ENCODE measurements at regions not wholly inside any gene's neighbourhood (a gene's known extent, or its start where the extent isn't known, plus 50 kb on each side); places are given as distances from the start of the nearest gene placed in this dataset.
"Not testable (repeated sequence)": the region's sequence is repeated elsewhere in the genome, so short reads cannot be mapped to it uniquely, and the experiment has no call there.

GRCh38 chr15:35697549-35698299 lies 151.8 kb upstream of the DPH6 start:
- no peak for DNase-seq

- no peak for DNase-seq
Measured at GRCh38 chr15:35698331-35698730, 152.4 kb upstream of the DPH6 start.

- DNase-seq = no peak
Measured at GRCh38 chr15:35698966-35699575, 153.1 kb upstream of the DPH6 start.

GRCh38 chr15:35700091-35700593 lies 154.2 kb upstream of the DPH6 start:
- not testable (repeated sequence) for DNase-seq

GRCh38 chr15:35701402-35702046 lies 155.6 kb upstream of the DPH6 start:
- DNase-seq = no peak

DNA sequence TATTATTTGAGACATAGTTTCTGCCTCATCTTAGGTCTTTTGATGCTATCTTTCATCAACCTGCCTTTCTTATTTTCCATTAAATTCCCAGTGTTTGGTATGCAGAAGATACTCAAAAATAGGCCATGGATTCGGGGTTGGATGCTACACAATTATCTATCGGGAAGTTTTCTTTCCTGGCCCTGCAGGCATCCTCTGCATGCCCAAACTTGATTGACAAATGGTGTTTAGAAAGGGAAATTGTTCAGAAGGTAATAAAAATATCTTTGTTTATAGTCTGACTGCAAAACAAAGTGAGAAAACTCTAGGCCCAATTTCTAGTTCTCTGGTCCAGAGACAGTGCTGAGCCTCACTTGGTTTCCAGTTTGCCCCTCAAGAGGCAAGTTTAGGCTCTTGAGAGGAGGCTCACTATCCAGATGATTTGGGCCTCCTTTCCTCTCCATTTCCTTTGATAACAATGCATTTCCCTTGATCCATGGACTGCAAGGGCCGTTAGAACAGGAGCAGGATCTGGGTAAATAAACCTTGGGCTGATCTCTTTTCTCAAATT lies 157.1 kb upstream of the DPH6 start:
- DNase-seq = no peak

DNA sequence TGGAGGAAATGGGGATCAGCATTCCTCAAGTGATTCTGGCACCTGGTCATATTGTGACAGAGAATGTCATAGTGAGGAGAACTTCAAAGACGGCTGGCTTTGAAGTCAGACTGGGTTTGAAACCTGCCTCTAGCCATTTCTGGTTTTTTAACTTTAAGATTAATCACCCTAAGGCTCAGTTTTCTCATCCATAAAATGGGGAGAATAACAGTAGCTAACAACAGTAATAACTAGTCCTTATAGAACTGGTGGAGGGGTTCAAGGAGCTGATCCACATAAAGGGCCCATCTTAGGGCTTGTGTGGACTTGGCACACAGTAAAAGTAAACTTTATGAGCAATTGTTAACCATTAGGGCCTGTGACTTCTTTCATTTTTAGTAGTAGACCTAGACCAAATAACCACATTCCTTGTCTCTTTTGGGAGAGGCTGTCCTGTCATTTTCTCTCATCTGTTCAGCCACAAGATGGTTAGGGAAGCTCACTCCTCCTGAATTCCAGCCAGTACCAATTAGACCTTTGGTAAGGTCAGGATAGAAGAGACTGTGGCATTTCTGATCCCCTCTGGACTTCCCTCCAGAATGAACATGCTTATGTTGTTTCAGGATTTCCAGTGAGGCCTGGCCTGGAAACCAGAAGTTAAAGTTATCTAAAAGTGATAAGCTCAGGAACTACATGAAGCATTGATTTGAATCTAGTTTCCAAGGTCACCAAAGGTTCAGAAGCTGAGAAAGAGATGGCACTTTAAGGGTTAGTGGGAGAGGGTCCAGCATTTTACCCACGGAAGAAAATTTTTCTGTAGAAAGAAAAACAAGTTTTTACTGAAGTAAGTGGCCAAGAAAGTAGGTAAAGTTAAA lies 159.3 kb upstream of the DPH6 start:
- no peak for DNase-seq

DNA sequence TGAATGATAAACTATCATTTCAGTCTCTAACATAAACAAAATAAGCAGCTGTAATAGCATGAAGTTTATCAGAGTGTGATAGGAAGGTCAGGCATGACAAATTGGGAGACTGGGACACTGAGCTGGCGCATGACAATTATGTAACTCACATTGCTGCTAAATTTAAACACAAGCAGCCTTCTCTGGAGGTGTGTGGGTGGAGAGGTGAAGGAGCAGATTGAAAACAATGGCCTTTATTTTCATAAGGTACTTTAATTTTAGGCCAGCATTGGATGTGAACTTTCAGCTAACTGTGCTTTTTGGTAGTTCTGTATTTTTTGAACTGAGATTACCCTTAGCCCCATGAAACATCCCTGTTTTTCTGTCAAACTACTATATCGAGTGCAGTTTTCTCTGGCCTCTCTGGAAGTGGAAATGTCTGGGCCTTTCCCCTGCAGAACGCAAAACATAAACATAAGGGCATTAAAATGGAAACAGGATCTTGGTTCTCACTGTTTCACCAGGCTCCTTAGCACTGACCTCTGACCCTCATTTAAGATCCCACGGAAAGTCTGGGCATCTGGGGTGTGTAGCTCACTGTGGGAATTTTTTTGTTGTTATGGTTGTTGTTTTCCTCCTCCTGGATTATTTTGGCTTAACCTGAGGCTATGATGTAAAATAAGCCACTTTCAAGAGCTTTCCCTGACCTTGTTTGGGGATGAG lies 160.1 kb upstream of the DPH6 start:
- no peak for DNase-seq

- no peak for DNase-seq
Measured at GRCh38 chr15:35712956-35713355, 167.0 kb upstream of the DPH6 start.

GRCh38 chr15:35713733-35714132 lies 167.8 kb upstream of the DPH6 start:
- DNase-seq = no peak

- no peak for DNase-seq
Measured at GRCh38 chr15:35717721-35718120, 171.8 kb upstream of the DPH6 start.

DNA sequence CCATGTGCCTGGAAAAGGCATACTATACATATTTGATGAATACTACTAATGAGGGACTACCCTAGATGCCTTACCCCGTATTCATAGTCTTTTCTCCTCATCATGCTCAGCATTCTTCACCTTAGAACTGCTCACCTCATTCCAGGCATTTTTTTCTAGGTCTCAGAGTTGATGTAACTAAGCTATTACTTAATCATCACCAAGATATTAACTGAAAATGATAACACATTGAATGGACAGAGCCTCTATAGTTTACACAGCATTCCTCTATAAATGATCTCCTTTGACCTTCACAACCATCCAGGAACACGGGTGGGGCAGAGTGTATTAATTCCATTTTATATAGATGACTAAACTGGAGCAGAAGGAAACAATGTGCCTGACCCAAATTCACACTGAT lies 174.1 kb upstream of the DPH6 start:
- no peak for DNase-seq

GRCh38 chr15:35720984-35721383 lies 175.0 kb upstream of the DPH6 start:
- DNase-seq = no peak

GRCh38 chr15:35721751-35722150 lies 175.8 kb upstream of the DPH6 start:
- DNase-seq = no peak

DNA sequence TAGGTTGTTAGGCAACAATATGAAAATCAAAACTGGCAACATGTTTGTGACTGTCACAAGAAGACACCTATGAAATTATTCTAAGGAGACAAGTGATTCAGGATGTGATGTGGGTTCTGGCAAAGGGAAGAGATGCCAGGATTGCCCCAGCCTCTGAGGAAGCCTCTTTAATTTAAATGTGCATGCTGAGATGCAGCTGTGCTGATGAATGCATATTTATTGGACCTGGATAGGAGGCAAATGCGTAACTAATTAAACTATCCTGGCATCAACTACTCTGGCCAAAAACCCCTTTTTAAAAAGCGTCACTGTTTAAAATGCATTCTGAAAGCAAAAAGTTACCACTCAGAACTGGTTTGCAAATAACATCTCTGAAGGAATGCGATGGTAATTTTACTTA lies 176.5 kb upstream of the DPH6 start:
- no peak for DNase-seq

GRCh38 chr15:35723120-35723847 lies 177.3 kb upstream of the DPH6 start:
- DNase-seq = no peak

DNA sequence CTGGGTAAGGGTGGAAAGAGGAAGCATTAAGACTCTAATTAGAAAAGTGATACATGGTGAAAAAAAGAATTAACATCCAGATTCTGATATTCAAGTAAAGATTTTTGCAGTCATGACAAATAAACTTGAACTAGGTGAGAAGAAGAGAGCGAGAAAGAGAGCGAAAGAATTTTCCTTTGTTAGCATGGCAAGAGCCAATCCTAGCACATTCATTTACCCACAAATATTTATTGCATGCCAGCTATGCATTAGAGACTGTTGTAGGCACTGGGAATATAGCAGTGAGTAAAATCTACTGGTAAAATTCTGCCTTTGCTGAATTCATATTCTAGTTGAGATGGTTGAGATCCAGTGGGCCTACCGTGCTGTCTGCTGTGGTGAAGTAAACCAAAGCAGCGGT lies 177.9 kb upstream of the DPH6 start:
- DNase-seq = no peak

GRCh38 chr15:35724626-35725025 lies 178.7 kb upstream of the DPH6 start:
- DNase-seq = no peak

- no peak for DNase-seq
Measured at GRCh38 chr15:35725353-35725752, 179.4 kb upstream of the DPH6 start.

GRCh38 chr15:35727627-35728026 lies 181.7 kb upstream of the DPH6 start:
- DNase-seq = no peak

DNA sequence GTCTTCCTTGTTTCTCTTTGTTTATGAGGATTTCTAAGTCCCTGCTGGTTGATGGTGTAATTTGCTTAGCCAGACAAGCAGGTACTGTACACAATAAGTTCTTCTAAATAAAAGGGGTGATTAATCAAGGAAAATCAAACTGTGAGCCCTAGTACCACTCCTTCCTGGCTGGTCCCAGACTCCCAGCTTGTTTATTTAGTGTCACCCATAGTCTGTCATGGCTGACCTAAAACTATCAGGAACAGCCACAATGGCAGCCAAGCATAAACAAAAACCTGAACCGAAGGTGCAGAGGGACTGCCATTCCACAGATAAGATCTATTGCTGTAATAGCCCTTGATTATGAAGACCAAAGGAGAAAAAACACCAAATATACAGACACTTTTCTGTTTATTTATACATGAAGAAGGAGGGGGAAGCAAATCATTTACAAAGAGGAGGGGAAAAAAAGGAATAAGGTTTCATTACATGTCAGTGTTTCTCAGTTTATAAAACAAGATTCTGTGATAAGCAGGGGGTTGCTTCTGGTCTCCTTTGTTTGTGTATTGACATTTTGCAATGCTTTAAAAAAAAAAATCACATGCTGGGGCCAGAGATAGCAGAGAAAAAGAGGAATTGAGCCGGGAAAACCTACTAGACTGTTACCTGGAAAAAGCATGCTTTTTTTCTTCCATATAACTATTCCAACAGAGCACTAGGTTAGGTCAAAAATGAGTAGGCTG lies 182.4 kb upstream of the DPH6 start:
- no peak for DNase-seq
